Activated naive CD8-positive, alpha-beta T cell treated with anti-CD3 and anti-CD28 coated beads, Interleukin-2, amount 50 U/mL, for 24 hours (primary cell): ENCODE measurements at regions not wholly inside any gene's neighbourhood (a gene's known extent, or its start where the extent isn't known, plus 50 kb on each side); places are given as distances from the start of the nearest gene placed in this dataset.

Source experiments
- ATAC-seq: fragments of 150-1000 bp; cut with Tn5 transposase; one replicate; pipeline ENCODE4 v1.10.0; 2021
- DNase-seq: peaks from one replicate; pipeline ENCODE4 v3.0.0; 2021
- H3K27ac Mint-ChIP-seq: one replicate; pipeline ENCODE4 v1.8.0; 2021; ENCODE audit warnings: mild to moderate bottlenecking, mixed read lengths
- H3K27me3 Mint-ChIP-seq: one replicate; pipeline ENCODE4 v1.8.0; 2021; ENCODE audit warnings: mixed read lengths
- H3K36me3 Mint-ChIP-seq: one replicate; pipeline ENCODE4 v1.8.0; 2021; ENCODE audit warnings: low read depth, mixed read lengths
- H3K4me1 Mint-ChIP-seq: one replicate; pipeline ENCODE4 v1.8.0; 2021; ENCODE audit warnings: mixed read lengths
- H3K4me3 Mint-ChIP-seq: one replicate; pipeline ENCODE4 v1.8.0; 2021; ENCODE audit warnings: mild to moderate bottlenecking, moderate library complexity, mixed read lengths
- H3K9me3 Mint-ChIP-seq: one replicate; pipeline ENCODE4 v1.8.0; 2021; ENCODE audit warnings: mixed read lengths

- Mint-ChIP-seq H3K4me1 (peaks cover 19% of the 10 kb centered on the region), H3K27ac (no peak overlapping the region), H3K27me3 (no peaks in the 10 kb centered on the region), H3K9me3 (no peaks in the 10 kb centered on the region), H3K36me3 (peaks cover 32% of the 10 kb centered on the region), H3K4me3 (no peak overlapping the region)
- DNase-seq (no peak), ATAC-seq (no peak)
Observed at GRCh38 chr19:27796073-27796472, 1416.9 kb downstream of the UQCRFS1 start.

GRCh38 chr19:27795369-27795768, 1417.6 kb downstream of the UQCRFS1 start:
- Mint-ChIP-seq H3K27ac (no peak overlapping the region), H3K4me3 (peak overlapping the region; percentile 32), H3K4me1 (peaks cover 22% of the 10 kb centered on the region), H3K27me3 (no peaks in the 10 kb centered on the region), H3K36me3 (peaks cover 34% of the 10 kb centered on the region), H3K9me3 (no peaks in the 10 kb centered on the region)
- ATAC-seq (no peak), DNase-seq (no peak)

GRCh38 chr19:27794494-27795042, 1418.4 kb downstream of the UQCRFS1 start:
- no peak for ATAC-seq
- peaks cover 20% of the 10 kb centered on the region for H3K4me1 Mint-ChIP-seq
- H3K9me3 Mint-ChIP-seq: no peaks in the 10 kb centered on the region
- peak; percentile 17 for DNase-seq
- H3K27ac Mint-ChIP-seq: peak overlapping the region; percentile 95
- peak overlapping the region; percentile 95 for H3K4me3 Mint-ChIP-seq
- no peaks in the 10 kb centered on the region for H3K27me3 Mint-ChIP-seq
- H3K36me3 Mint-ChIP-seq: peaks cover 29% of the 10 kb centered on the region

GRCh38 chr19:27793644-27794493, 1419.1 kb downstream of the UQCRFS1 start:
- Mint-ChIP-seq H3K4me3 (peak overlapping the region; percentile 95), H3K36me3 (peaks cover 24% of the 10 kb centered on the region), H3K27ac (peak overlapping the region; percentile 95), H3K9me3 (no peaks in the 10 kb centered on the region), H3K27me3 (no peaks in the 10 kb centered on the region), H3K4me1 (peaks cover 20% of the 10 kb centered on the region)
- ATAC-seq (peak; percentile 97), DNase-seq (peak; percentile 88)

GRCh38 chr19:27793128-27793643, 1419.8 kb downstream of the UQCRFS1 start:
- DNase-seq (peak; percentile 75), ATAC-seq (peak; percentile 90)
- Mint-ChIP-seq H3K36me3 (peaks cover 23% of the 10 kb centered on the region), H3K27ac (peak overlapping the region; percentile 95), H3K4me1 (peaks cover 21% of the 10 kb centered on the region), H3K27me3 (no peaks in the 10 kb centered on the region), H3K4me3 (peak overlapping the region; percentile 95), H3K9me3 (no peaks in the 10 kb centered on the region)

GRCh38 chr19:27792576-27793127, 1420.3 kb downstream of the UQCRFS1 start:
- DNase-seq: no peak
- H3K9me3 Mint-ChIP-seq: no peaks in the 10 kb centered on the region
- peak overlapping the region; percentile 95 for H3K4me3 Mint-ChIP-seq
- peaks cover 22% of the 10 kb centered on the region for H3K4me1 Mint-ChIP-seq
- H3K36me3 Mint-ChIP-seq: peaks cover 23% of the 10 kb centered on the region
- ATAC-seq: no peak
- H3K27ac Mint-ChIP-seq: peak overlapping the region; percentile 95
- no peaks in the 10 kb centered on the region for H3K27me3 Mint-ChIP-seq

- H3K27me3 Mint-ChIP-seq: no peaks in the 10 kb centered on the region
- no peak for DNase-seq
- H3K36me3 Mint-ChIP-seq: peaks cover 66% of the 10 kb centered on the region
- H3K27ac Mint-ChIP-seq: no peak overlapping the region
- H3K9me3 Mint-ChIP-seq: peaks cover 39% of the 10 kb centered on the region
- no peak overlapping the region for H3K4me3 Mint-ChIP-seq
- H3K4me1 Mint-ChIP-seq: no peaks in the 10 kb centered on the region
- no peak for ATAC-seq
Observed at GRCh38 chr19:27780367-27781075, 1432.4 kb downstream of the UQCRFS1 start.

- peaks cover 44% of the 10 kb centered on the region for H3K9me3 Mint-ChIP-seq
- ATAC-seq: no peak
Observed at GRCh38 chr19:27779954-27780353, 1433.0 kb downstream of the UQCRFS1 start.

GRCh38 chr19:27777726-27778125, 1435.2 kb downstream of the UQCRFS1 start:
- ATAC-seq: no peak
- no peak for DNase-seq
- Mint-ChIP-seq H3K9me3 (peaks cover 64% of the 10 kb centered on the region), H3K27me3 (no peaks in the 10 kb centered on the region), H3K27ac (no peak overlapping the region), H3K4me3 (no peak overlapping the region), H3K36me3 (peaks cover 81% of the 10 kb centered on the region), H3K4me1 (no peaks in the 10 kb centered on the region)

More at GRCh38 chr19:27779954-27780353, 1433.0 kb downstream of the UQCRFS1 start:
- DNase-seq: no peak
- Mint-ChIP-seq H3K4me1 (no peaks in the 10 kb centered on the region), H3K27me3 (no peaks in the 10 kb centered on the region), H3K36me3 (peaks cover 69% of the 10 kb centered on the region), H3K27ac (no peak overlapping the region), H3K4me3 (no peak overlapping the region)

- Mint-ChIP-seq H3K27ac (no peak overlapping the region), H3K27me3 (no peaks in the 10 kb centered on the region), H3K4me3 (no peak overlapping the region), H3K4me1 (no peaks in the 10 kb centered on the region), H3K36me3 (peaks cover 83% of the 10 kb centered on the region), H3K9me3 (peaks cover 69% of the 10 kb centered on the region)
- ATAC-seq (no peak), DNase-seq (no peak)
Observed at GRCh38 chr19:27777242-27777641, 1435.7 kb downstream of the UQCRFS1 start.

GRCh38 chr19:27776524-27776923, 1436.4 kb downstream of the UQCRFS1 start:
- peaks cover 76% of the 10 kb centered on the region for H3K9me3 Mint-ChIP-seq
- H3K4me1 Mint-ChIP-seq: no peaks in the 10 kb centered on the region
- DNase-seq (no peak), ATAC-seq (no peak)
- peaks cover 80% of the 10 kb centered on the region for H3K36me3 Mint-ChIP-seq
- H3K4me3 Mint-ChIP-seq: no peak overlapping the region
- H3K27ac Mint-ChIP-seq: no peak overlapping the region
- no peaks in the 10 kb centered on the region for H3K27me3 Mint-ChIP-seq

GRCh38 chr19:27776020-27776419, 1436.9 kb downstream of the UQCRFS1 start:
- Mint-ChIP-seq H3K9me3 (peaks cover 79% of the 10 kb centered on the region), H3K27me3 (no peaks in the 10 kb centered on the region), H3K27ac (no peak overlapping the region), H3K4me3 (no peak overlapping the region), H3K36me3 (peaks cover 78% of the 10 kb centered on the region), H3K4me1 (no peaks in the 10 kb centered on the region)
- no peak for ATAC-seq
- no peak for DNase-seq

- no peaks in the 10 kb centered on the region for H3K4me1 Mint-ChIP-seq
- H3K27ac Mint-ChIP-seq: no peak overlapping the region
- H3K4me3 Mint-ChIP-seq: no peak overlapping the region
- H3K9me3 Mint-ChIP-seq: peaks cover 80% of the 10 kb centered on the region
- H3K27me3 Mint-ChIP-seq: no peaks in the 10 kb centered on the region
- ATAC-seq (no peak), DNase-seq (no peak)
- peaks cover 74% of the 10 kb centered on the region for H3K36me3 Mint-ChIP-seq
Observed at GRCh38 chr19:27775395-27775794, 1437.6 kb downstream of the UQCRFS1 start.

GRCh38 chr19:27774827-27775226, 1438.1 kb downstream of the UQCRFS1 start:
- H3K9me3 Mint-ChIP-seq: peaks cover 86% of the 10 kb centered on the region
- H3K36me3 Mint-ChIP-seq: peaks cover 70% of the 10 kb centered on the region
- ATAC-seq: no peak
- H3K4me1 Mint-ChIP-seq: no peaks in the 10 kb centered on the region
- no peaks in the 10 kb centered on the region for H3K27me3 Mint-ChIP-seq
- H3K4me3 Mint-ChIP-seq: no peak overlapping the region
- H3K27ac Mint-ChIP-seq: no peak overlapping the region
- peak; percentile 39 for DNase-seq
